HG03039 (cell line): ENCODE measurements at regions not wholly inside any gene's neighbourhood (a gene's known extent, or its start where the extent isn't known, plus 50 kb on each side); places are given as distances from the start of the nearest gene placed in this dataset.

Experiments used
- ATAC-seq: cut with Tn5 transposase; IDR thresholded peaks from one replicate; pipeline ENCODE4 v1.9.1; 2021; ENCODE audit warnings: mild to moderate bottlenecking, moderate library complexity; ENCODE audit not compliant: unreplicated experiment

GRCh38 chr10:2871673-2872219, 195.6 kb upstream of the PFKP start:
- ATAC-seq, result no peak

- ATAC-seq, result no peak
Measured at GRCh38 chr10:2870654-2871053, 196.7 kb upstream of the PFKP start.

GRCh38 chr10:2867788-2868299, 199.5 kb upstream of the PFKP start:
- ATAC-seq, result no peak

DNA sequence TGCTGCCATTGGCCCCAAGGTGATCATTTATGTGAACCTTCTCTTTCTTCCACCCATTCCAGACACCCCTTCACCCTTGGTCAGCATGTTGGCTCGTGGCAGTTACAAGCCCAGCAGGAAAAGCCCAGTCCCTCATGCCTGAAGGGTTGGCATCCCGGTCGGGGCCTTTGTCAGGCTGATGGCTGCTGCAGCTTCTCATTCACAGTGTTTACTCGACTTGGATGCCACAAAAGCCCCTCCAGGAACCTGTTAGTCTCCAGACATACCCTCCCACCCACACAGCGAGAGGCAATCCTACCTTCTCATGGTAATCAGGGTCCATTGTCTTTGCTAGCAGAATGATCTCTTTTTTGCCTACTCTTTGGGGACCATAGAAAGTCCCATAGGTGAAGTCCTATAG, 200.8 kb upstream of the PFKP start:
- no peak for ATAC-seq

GRCh38 chr10:2861632-2862210, 205.6 kb upstream of the PFKP start:
- ATAC-seq, result no peak

DNA sequence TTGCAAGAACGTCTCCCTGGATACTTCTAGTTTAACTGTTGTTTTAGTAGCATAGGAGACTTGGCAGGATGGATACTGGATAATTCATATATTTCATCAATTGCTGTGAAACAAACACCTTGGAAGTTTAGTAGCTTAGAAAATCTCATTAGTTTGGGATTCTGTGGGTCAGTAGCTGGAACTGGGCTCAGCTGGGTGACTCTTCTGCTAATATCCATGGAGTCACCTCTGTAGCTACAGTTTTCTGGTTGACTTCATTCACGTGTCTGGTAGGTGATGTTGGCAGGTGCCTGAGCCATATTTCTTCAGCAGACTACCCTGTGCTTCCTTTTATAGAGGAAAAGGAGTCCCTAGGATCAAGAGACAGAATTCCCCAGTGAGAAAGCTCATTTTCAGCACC, 208.9 kb upstream of the PFKP start:
- no peak for ATAC-seq

DNA sequence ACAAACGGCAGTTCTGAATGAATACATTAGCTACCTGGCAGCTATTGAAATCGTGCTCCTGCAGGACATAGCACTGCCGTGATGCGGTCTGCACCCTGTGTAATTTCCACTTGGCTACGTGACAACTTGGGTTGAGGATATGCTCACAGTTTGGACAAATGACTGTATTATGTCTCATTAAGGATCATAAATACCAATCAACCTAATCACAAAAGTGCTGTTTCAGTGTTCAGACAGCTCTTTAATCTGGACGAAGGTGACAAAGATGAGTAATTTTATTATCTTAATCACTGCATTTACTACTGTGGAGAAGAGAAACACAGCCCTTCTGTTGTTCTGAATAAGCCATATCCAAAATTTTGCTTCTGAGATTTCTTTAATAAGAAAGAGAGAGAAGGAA, 210.8 kb upstream of the PFKP start:
- no peak for ATAC-seq

- no peak for ATAC-seq
Measured at GRCh38 chr10:2852574-2853323, 214.6 kb upstream of the PFKP start.

- ATAC-seq, result no peak
Measured at GRCh38 chr10:2851566-2851965, 215.8 kb upstream of the PFKP start.

DNA sequence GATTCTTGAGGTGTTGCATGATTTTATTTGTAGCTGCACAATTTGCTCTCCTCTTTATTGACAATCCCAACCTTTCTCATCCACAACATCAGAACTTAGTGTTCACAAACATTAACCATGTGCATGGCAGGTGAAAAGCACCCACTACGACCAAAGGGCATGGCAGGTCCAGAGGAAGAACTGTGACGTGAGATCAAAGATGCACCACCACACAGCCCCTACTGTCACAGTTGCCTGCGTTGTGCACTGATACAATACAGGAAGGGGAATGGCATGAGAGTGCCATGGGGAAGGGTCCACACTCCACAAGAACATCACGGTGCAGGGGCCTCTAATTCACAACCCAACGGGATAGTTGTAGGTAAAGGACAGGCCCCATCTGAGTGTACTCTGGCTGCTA, 217.1 kb upstream of the PFKP start:
- no peak for ATAC-seq

DNA sequence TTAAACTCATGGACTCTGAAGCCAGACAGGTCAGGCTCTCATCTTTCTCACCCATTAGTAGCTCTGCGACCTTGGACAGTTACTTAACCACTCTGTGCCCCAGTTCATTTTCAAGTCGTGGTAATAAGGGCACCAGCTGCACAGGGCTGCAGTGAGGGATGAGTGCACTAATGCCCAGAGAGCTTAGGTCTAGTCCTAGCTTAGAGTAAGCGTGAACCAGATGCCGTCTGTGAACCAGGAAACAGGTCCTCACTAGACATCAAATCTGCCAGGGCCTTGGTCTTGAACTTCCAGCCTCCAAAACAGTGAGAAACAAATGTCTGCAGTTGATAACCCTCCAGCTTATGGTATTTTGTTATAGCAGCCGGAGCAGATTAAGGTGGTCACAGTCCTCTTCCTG, 222.4 kb upstream of the PFKP start:
- no peak for ATAC-seq

- no peak for ATAC-seq
Measured at GRCh38 chr10:2839081-2839725, 228.1 kb upstream of the PFKP start.

- ATAC-seq, result no peak
Measured at GRCh38 chr10:2837674-2838073, 229.7 kb upstream of the PFKP start.

DNA sequence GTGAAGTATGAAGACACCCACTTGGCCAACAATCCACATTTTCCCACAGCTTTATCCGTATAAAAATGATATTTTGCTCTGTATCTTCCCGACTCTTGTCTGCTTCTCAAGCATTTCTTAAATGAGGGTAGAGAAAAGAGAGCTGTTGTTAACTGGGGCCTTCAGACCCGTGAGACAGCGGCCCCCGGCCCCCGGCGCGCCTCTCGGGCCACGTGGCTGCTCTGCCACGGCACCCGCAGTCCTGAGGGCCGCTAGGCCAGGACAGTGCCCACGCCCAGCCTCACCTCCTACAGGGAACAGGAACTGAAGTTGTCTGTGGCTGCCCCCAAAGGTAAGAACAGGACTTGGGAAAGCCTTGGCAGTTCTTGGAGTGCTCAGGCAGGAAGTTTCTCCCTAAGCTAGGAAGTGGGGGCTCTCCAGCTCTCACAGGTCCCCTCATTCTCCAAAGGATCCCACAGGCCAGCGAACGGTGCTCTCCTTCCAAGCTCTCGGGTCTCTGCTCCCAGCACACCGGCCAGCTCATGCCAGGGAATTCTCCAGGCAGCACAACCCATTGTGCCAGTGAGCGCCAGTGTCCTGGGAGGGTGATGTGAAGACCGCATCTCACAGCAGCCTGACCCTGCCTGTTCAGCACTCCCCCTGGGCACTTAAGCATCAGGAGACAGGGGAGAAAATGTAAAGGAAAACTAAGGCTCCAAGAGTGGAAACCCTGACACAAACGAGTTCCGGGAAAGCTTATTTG, 230.3 kb upstream of the PFKP start:
- ATAC-seq, result no peak

GRCh38 chr10:2834214-2834613, 233.1 kb upstream of the PFKP start:
- ATAC-seq, result no peak

DNA sequence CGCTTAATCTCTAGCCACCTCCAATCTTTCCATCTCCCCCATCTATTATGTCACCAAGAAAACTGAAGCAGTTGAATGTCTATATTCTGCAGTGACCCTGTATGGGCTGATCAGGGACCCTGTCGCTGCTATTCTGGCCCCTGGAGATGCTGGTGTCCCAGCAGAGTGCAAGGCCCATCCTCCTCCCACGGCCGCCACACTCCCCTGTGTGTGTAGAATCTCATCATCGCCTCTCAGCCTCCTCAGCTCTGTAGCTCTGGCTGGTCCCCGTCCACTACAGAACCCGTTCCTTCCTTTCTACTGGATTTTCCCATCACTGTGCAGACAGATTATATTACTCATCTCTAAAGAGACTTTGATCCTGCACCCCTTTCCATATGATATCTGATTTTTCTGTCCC, 235.8 kb upstream of the PFKP start:
- no peak for ATAC-seq

- ATAC-seq, result no peak
Measured at GRCh38 chr10:2828741-2829140, 238.6 kb upstream of the PFKP start.

- ATAC-seq, result no peak
Measured at GRCh38 chr10:2826675-2827074, 240.7 kb upstream of the PFKP start.

DNA sequence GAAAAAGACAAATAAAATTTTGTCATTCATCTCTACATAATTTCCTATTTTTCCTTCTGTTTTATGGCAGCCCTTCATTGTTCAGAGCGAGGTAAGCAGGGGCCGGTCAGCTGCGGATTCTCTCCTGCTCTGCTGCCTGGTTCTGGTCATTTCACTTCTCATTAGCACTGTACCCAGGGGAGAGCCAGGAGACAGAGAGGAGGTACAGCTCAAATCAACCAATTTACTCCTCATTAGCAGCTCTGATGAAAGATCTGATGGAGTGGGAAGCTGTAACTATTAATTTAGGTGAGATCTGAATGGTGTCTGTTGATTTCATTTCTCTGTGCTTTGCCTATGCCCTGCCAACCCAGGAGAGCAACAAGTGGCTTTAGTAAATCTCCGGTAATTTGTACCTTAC, 241.5 kb upstream of the PFKP start:
- ATAC-seq, result no peak

- no peak for ATAC-seq
Measured at GRCh38 chr10:2817940-2818636, 249.3 kb upstream of the PFKP start.

DNA sequence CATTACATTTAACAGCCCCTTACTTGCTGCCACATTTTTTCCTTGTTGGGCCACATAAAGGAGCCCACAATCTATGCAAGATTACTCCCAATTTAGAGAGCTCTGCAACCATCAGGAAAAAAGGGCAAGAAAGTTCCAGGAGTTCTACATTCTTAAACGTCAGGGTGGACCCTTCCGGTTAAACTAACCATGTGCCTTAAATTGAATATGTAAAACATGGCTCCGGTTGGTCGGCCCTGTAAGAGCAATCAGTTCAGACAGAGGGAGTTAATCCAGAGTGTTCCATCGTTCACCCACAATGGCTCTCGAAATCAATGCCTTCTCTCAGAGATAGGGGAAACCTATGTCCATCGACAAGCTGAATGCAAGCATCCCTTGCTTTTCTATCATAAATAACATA, 253.7 kb upstream of the PFKP start:
- ATAC-seq, result no peak
